C4-2B (cell line): ENCODE measurements at regions not wholly inside any gene's neighbourhood (a gene's known extent, or its start where the extent isn't known, plus 50 kb on each side); places are given as distances from the start of the nearest gene placed in this dataset.
"Not testable (repeated sequence)": the region's sequence is repeated elsewhere in the genome, so short reads cannot be mapped to it uniquely, and the experiment has no call there.

Experiments
- H3K27ac ChIP-seq: fragments of 450-650 bp; 2 replicates; pipeline ENCODE4 v1.5.1; 2017
- ZFX ChIP-seq: fragments of 450-650 bp; IDR thresholded peaks from 2 replicates; pipeline ENCODE4 v1.6.1; 2017
- TF ChIP-seq, protein P1 (sequence below): fragments of 450-650 bp; conservative IDR thresholded peaks from 2 replicates; pipeline ENCODE4 v1.5.1; 2017; ENCODE audit warnings: mild to moderate bottlenecking

GRCh38 chr16:87206646-87207451 lies 110.3 kb downstream of the C16orf95 start:
- no peak overlapping the region for H3K27ac ChIP-seq
- TF ChIP-seq ZFX = no peak
- TF ChIP-seq, protein P1, sequence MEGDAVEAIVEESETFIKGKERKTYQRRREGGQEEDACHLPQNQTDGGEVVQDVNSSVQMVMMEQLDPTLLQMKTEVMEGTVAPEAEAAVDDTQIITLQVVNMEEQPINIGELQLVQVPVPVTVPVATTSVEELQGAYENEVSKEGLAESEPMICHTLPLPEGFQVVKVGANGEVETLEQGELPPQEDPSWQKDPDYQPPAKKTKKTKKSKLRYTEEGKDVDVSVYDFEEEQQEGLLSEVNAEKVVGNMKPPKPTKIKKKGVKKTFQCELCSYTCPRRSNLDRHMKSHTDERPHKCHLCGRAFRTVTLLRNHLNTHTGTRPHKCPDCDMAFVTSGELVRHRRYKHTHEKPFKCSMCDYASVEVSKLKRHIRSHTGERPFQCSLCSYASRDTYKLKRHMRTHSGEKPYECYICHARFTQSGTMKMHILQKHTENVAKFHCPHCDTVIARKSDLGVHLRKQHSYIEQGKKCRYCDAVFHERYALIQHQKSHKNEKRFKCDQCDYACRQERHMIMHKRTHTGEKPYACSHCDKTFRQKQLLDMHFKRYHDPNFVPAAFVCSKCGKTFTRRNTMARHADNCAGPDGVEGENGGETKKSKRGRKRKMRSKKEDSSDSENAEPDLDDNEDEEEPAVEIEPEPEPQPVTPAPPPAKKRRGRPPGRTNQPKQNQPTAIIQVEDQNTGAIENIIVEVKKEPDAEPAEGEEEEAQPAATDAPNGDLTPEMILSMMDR = no peak

- no peak overlapping the region for H3K27ac ChIP-seq
- TF ChIP-seq ZFX = no peak
- TF ChIP-seq, protein P1 = no peak
Measured at GRCh38 chr16:87207509-87207908, 109.7 kb downstream of the C16orf95 start.

DNA sequence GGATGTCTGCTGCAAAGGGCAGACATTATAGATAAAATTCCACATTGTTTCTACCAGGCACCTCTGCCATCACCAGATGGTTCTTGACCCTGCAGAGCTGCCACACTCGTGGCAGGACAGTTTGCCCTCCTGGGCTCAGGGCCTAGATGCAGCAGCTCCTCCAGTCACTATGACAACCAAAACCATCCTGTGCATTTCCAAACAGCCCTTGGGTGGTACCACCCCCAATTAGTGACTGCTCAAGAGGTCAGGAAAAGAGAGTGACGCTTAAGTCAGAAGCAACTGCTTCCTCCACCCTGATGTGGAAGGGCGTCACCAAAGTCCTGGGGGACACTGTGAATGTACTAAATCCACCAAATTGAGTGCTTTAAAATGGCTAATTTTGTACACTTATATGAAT lies 109.2 kb downstream of the C16orf95 start:
- no peak overlapping the region for H3K27ac ChIP-seq
- TF ChIP-seq, protein P1 = no peak
- TF ChIP-seq ZFX = no peak

- H3K27ac ChIP-seq = not testable (repeated sequence)
Measured at GRCh38 chr16:87208968-87209367, 108.2 kb downstream of the C16orf95 start.

DNA sequence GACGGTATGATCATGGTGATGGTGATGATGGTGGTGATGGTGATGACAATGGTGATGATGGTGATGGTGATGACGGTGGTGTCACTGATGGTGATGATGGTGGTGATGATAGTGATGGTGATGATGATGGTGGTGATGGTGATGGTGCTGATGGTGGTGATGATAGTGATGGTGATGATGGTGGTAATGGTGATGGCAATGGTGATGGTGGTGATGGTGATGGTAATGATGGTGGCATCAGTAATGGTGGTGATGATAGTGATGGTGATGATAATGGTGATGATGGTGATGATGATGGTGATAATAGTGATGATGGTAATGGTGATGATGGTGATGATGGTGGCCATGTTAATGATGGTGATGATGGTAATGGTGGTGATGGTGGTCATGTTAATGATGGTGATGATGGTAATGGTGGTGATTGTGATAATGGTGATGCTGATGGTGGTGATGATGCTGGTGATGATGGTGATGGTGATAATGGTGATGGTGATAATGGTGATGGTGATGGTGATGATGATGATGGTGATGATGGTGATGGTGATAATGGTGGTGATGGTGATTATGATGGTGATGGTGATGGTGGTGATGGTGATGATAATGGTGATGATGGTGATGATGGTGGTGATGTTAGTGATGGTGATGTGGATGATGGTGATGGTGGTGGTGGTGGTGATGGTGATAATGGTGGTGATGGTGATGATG lies 107.2 kb downstream of the C16orf95 start:
- no peak overlapping the region for H3K27ac ChIP-seq
- no peak for TF ChIP-seq ZFX
- TF ChIP-seq, protein P1 = no peak

- H3K27ac ChIP-seq = no peak overlapping the region
- TF ChIP-seq ZFX = no peak
- TF ChIP-seq, protein P1 = no peak
Measured at GRCh38 chr16:87210894-87211293, 106.3 kb downstream of the C16orf95 start.

DNA sequence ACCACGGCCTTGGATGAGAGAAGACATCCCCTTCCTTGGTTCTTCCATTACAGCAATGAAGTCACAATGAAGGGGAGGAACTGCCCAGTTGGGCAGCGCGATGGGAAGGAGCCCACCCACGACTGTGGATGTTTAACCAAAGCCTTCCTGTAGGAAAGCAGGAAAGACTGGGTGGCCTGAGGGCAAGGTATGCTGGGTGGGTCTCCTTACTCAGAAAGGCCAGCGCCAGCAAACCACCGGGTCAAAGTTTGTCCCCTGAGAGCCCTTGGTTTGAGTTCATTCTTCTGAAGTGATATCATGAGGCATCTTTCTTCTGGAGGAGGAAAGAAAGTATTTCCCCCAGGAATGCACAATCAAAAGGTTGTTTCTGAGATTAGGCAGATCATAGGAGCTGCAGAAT lies 105.2 kb downstream of the C16orf95 start:
- no peak overlapping the region for H3K27ac ChIP-seq
- TF ChIP-seq, protein P1 = no peak
- TF ChIP-seq ZFX = no peak

DNA sequence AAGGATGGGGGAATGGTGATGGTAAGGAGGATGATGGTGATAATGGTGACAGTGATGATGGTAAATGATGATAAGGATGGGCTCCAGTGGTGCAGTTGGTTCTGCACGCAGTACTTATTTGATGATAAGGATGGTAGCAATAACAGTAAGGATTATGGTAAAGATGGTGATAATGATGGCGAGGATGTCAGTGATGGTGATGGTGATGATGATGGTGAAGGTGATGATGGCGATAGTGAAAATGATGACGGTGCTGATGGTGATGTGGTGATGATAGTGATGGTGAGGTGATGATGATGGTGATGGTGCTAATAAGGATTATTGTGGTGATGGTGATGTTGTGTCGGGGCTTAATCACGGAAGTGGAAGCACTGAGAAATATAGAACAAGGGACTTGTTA lies 103.7 kb downstream of the C16orf95 start:
- H3K27ac ChIP-seq = no peak overlapping the region
- TF ChIP-seq, protein P1 = no peak
- TF ChIP-seq ZFX = no peak
